Lower lobe of right lung (tissue), 2 donors: ENCODE measurements at regions not wholly inside any gene's neighbourhood (a gene's known extent, or its start where the extent isn't known, plus 50 kb on each side); places are given as distances from the start of the nearest gene placed in this dataset.

Experiments used
- ATAC-seq, 2 donors: fragments of 200-7000 bp; cut with Tn5 transposase; one replicate each; pipeline ENCODE4 v1.9.1; 2020 to 2022; ENCODE audit warnings: mild to moderate bottlenecking in 2 of 2, moderate library complexity in 2 of 2
- DNase-seq: peaks from one replicate; pipeline ENCODE4 v3.0.0-alpha.2; 2020
- H3K27ac ChIP-seq: fragments of 200-600 bp; one replicate; pipeline ENCODE4 v1.8.0; 2022
- H3K27me3 ChIP-seq: fragments of 200-600 bp; one replicate; pipeline ENCODE4 v1.8.0; 2022; ENCODE audit warnings: low read depth
- H3K36me3 ChIP-seq: fragments of 200-600 bp; one replicate; pipeline ENCODE4 v1.8.0; 2022; ENCODE audit warnings: mild to moderate bottlenecking
- H3K4me1 ChIP-seq: fragments of 200-600 bp; one replicate; pipeline ENCODE4 v1.8.0; 2022
- H3K4me3 ChIP-seq: fragments of 200-600 bp; one replicate; pipeline ENCODE4 v1.8.0; 2022; ENCODE audit warnings: mild to moderate bottlenecking
- H3K9me3 ChIP-seq: fragments of 200-600 bp; one replicate; pipeline ENCODE4 v1.8.0; 2022
- intact Hi-C: fragments of 100-400 bp; cut with DNase I; formaldehyde crosslinking; loops from one replicate; pipeline ENCODE4 v1.11.0; 2022
- TF ChIP-seq, protein P1 (sequence below): fragments of 200-600 bp; IDR thresholded peaks from one replicate; pipeline ENCODE4 v1.8.0; 2022; ENCODE audit warnings: antibody characterized with exemption, mild to moderate bottlenecking
- donor health status: DM: no; HTN: yes; CAD: no; lungs with severe emphysema.

DNA sequence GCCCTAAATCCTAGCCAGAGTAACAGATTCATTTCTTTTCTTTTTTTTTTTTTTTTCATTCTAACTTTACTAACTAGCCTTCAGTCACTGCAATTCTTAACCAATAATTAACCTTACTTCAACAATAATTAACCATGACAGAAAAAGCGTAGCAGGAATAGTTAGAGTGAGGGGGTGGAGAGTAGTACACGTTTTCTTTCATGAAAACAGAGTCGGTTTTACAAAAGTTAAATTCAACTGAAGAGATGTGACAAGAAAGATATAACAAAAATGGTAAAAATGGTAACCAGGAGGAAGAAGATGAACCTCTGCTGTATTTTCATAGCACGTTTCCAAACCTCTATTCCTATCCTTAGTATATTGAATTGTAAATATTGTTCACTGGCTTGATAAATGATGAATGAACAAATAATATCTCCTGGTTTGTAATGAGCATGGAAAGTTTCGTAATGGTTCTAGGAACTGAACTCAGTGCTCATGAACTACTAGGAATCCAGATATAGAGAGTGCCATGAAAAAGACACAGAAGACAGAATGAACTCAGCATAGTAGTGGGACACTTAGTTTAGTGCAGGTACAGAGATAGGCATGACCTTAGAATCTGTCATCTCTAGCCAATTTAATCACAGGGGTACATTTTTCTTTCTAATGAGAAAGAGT, 116.5 kb upstream of the ANO5 start:
- no peak for ATAC-seq
- Histone ChIP-seq H3K4me1 (no peaks in the 10 kb centered on the region), H3K27ac (no peak overlapping the region), H3K36me3 (no peaks in the 10 kb centered on the region), H3K9me3 (no peaks in the 10 kb centered on the region), H3K27me3 (no peaks in the 10 kb centered on the region), H3K4me3 (no peak overlapping the region)
- intact Hi-C loops: no loop called here
- no peak for DNase-seq
- TF ChIP-seq, protein P1, sequence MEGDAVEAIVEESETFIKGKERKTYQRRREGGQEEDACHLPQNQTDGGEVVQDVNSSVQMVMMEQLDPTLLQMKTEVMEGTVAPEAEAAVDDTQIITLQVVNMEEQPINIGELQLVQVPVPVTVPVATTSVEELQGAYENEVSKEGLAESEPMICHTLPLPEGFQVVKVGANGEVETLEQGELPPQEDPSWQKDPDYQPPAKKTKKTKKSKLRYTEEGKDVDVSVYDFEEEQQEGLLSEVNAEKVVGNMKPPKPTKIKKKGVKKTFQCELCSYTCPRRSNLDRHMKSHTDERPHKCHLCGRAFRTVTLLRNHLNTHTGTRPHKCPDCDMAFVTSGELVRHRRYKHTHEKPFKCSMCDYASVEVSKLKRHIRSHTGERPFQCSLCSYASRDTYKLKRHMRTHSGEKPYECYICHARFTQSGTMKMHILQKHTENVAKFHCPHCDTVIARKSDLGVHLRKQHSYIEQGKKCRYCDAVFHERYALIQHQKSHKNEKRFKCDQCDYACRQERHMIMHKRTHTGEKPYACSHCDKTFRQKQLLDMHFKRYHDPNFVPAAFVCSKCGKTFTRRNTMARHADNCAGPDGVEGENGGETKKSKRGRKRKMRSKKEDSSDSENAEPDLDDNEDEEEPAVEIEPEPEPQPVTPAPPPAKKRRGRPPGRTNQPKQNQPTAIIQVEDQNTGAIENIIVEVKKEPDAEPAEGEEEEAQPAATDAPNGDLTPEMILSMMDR: no peak

DNA sequence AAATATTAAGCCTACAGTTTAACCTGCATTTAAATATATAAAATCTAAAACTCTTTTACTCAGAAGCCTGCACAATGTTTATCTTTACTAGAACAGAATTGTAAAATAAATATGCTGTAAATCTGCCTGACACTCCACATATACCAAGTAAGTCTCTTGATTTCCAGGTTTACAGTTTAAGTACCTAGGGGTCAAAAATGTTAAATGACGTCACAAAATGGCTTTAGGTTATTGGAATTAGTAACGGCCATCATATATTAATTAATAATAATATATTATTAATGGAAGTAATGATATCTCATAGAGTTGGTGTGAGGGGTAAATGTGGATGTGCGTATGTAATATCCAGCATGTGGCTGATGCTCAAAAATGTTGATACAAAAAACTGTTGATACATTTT, 114.8 kb upstream of the ANO5 start:
- no peak for DNase-seq
- H3K4me1 ChIP-seq: no peaks in the 10 kb centered on the region
- intact Hi-C loops: no loop called here
- H3K36me3 ChIP-seq: no peaks in the 10 kb centered on the region
- TF ChIP-seq, protein P1: no peak
- H3K27ac ChIP-seq: no peak overlapping the region
- no peak overlapping the region for H3K4me3 ChIP-seq
- no peaks in the 10 kb centered on the region for H3K9me3 ChIP-seq
- H3K27me3 ChIP-seq: no peaks in the 10 kb centered on the region
- no peak for ATAC-seq

DNA sequence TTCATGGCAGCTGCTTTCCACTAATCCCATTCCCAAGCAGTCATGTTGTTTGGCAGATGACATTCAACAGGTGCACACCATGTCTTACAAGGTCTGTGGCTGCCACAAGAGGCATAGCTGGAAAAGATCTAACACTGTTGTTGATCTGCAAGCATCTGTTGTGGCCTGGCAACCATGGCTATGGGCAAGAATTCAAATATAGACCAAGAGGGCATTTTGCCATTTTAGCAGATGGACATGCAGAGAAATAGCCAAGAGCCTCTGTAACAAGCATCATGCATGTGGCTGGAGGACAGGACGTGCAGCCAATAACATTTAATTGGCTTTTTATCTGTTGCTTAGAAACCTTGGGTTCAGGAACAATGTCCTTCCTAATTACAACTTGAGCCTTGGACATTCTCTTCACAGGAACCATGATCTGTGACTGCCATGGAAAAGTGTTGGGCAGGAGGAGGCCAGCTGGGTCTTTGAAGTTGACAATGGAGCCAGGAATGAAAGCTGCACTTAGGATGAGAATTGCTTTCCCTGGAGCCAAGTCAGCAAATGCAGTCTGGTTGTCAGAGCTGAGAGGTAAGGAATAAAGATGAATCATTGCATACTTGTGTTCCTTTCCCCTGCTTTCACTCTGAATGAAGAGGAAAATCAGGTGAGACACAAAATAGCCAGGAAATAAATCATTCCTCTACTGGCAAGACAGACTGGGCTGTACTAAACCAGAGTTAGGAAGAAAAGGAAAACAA, 113.6 kb upstream of the ANO5 start:
- no peaks in the 10 kb centered on the region for H3K9me3 ChIP-seq
- intact Hi-C loops: no loop called here
- H3K4me1 ChIP-seq: no peaks in the 10 kb centered on the region
- H3K36me3 ChIP-seq: no peaks in the 10 kb centered on the region
- no peak overlapping the region for H3K27ac ChIP-seq
- H3K27me3 ChIP-seq: no peaks in the 10 kb centered on the region
- no peak overlapping the region for H3K4me3 ChIP-seq
- ATAC-seq (no peak), DNase-seq (no peak)
- TF ChIP-seq, protein P1: no peak

DNA sequence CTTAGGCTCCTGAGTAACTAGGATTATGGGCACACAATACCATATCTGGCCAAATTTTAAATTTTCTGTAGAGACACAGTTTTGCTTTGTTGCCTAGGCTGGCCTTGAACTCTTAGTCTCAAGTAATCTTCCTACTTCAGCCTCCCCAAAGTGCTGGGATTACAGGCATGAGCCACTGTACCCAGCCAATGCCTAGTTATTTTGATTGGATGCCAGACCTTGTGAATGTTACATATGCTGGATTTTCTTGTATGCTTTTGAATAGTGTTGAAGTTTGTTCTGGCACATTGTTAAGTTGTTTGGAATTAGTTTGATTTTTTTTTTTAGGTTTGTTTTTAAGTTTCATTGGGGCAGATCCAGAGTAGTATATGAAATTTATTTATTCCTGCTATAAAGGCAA, 110.7 kb upstream of the ANO5 start:
- DNase-seq (no peak), ATAC-seq (no peak)
- no peak overlapping the region for H3K4me3 ChIP-seq
- TF ChIP-seq, protein P1: no peak
- no peaks in the 10 kb centered on the region for H3K4me1 ChIP-seq
- no peaks in the 10 kb centered on the region for H3K27me3 ChIP-seq
- no peak overlapping the region for H3K27ac ChIP-seq
- no peaks in the 10 kb centered on the region for H3K9me3 ChIP-seq
- intact Hi-C loops: no loop called here
- no peaks in the 10 kb centered on the region for H3K36me3 ChIP-seq

DNA sequence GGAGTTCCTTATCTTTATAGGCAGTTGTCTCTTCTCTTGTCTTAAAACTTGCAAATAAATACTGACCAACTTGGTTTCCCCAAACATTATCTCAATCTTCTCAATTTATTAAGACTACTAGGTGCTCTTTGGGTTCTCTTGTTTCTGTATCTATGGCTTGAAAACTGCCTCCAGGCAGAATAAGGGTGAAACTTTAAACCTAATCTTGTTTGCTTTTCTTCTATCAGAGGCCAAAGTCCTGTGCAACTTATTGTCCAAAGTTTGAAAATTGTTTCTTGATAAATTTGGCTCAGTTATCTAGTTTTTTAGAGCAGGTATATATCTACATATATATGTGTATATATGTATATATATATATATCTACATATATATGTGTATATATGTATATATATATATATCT, 110.1 kb upstream of the ANO5 start:
- Histone ChIP-seq H3K9me3 (no peaks in the 10 kb centered on the region), H3K4me3 (no peak overlapping the region), H3K27ac (no peak overlapping the region), H3K4me1 (no peaks in the 10 kb centered on the region), H3K27me3 (no peaks in the 10 kb centered on the region), H3K36me3 (no peaks in the 10 kb centered on the region)
- no peak for DNase-seq
- TF ChIP-seq, protein P1: no peak
- intact Hi-C loops: no loop called here
- ATAC-seq: no peak
